Smooth muscle cell of the brain vasculature (primary cell): ENCODE measurements at regions not wholly inside any gene's neighbourhood (a gene's known extent, or its start where the extent isn't known, plus 50 kb on each side); places are given as distances from the start of the nearest gene placed in this dataset.

ENCODE experiments used
- DNase-seq: peaks from one replicate; pipeline ENCODE4 v3.0.0-alpha.2; 2012; ENCODE audit warnings: low read depth, low spot score

- no peak for DNase-seq
Observed at GRCh38 chr2:14565666-14566065, 66.9 kb upstream of the LRATD1 start.

GRCh38 chr2:14567561-14567960, 65.0 kb upstream of the LRATD1 start:
- DNase-seq: no peak

- DNase-seq: no peak
Observed at GRCh38 chr2:14569294-14569693, 63.2 kb upstream of the LRATD1 start.

- no peak for DNase-seq
Observed at GRCh38 chr2:14572633-14573032, 59.9 kb upstream of the LRATD1 start.

- DNase-seq: no peak
Observed at GRCh38 chr2:14577843-14578242, 54.7 kb upstream of the LRATD1 start.
